Upper lobe of right lung (tissue), 1 donor: ENCODE measurements at regions not wholly inside any gene's neighbourhood (a gene's known extent, or its start where the extent isn't known, plus 50 kb on each side); places are given as distances from the start of the nearest gene placed in this dataset.
"Not testable (repeated sequence)": the region's sequence is repeated elsewhere in the genome, so short reads cannot be mapped to it uniquely, and the experiment has no call there.

Experiments
- ATAC-seq: fragments of 200-7000 bp; cut with Tn5 transposase; one replicate; pipeline ENCODE4 v1.9.1; 2020; ENCODE audit warnings: mild to moderate bottlenecking, moderate library complexity
- DNase-seq: peaks from one replicate; pipeline ENCODE4 v3.0.0-alpha.2; 2020
- H3K27ac ChIP-seq: fragments of 200-600 bp; one replicate; pipeline ENCODE4 v1.8.0; 2022
- H3K27me3 ChIP-seq: fragments of 200-600 bp; one replicate; pipeline ENCODE4 v1.8.0; 2022; ENCODE audit warnings: mild to moderate bottlenecking
- H3K36me3 ChIP-seq: fragments of 200-600 bp; one replicate; pipeline ENCODE4 v1.8.0; 2022
- H3K4me1 ChIP-seq: fragments of 200-600 bp; one replicate; pipeline ENCODE4 v1.8.0; 2022
- H3K4me3 ChIP-seq: fragments of 200-600 bp; one replicate; pipeline ENCODE4 v1.8.0; 2022; ENCODE audit warnings: mild to moderate bottlenecking
- H3K9me3 ChIP-seq: fragments of 200-600 bp; one replicate; pipeline ENCODE4 v1.8.0; 2022
- intact Hi-C: fragments of 100-400 bp; cut with DNase I; formaldehyde crosslinking; loops from one replicate; pipeline ENCODE4 v1.11.0; 2022
- TF ChIP-seq, protein P1 (sequence below): fragments of 200-600 bp; IDR thresholded peaks from one replicate; pipeline ENCODE4 v1.8.0; 2022; ENCODE audit warnings: antibody characterized with exemption
- donor health status: DM: no; HTN: yes; CAD: no; lungs with severe emphysema.

DNA sequence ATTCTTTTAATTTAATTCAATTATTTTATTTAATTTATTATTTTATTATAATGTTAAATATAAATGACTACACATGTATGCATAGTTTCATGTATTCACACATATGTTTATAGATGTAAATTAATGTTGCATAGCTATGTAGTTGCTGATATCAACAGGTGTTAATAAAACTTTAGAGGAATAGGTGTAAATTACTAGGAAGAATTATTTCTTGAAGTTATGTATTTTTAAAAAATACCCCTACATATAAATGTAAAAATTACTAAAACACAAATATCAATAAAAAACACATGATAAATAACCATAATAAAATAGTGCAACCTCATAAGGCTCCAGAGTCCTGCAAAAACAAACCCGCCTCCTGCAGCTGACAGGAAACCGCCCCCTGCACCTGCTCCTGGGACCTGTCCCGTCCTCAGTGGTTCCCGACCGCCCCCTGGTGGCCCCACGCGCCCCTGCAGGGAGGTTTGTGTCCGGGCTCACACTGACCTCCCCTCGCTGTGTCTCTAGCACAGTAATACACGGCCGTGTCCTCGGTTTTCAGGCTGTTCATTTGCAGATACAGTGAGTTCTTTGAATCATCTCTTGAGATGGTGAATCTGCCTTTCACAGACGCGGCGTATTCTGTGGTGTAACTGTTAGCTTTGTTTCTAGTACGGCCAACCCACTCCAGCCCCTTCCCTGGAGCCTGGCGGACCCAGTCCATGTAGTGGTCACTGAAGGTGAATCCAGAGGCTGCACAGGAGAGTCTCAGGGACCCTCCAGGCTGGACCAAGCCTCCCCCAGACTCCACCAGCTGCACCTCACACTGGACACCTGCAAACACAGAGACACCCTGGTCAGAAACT lies 1264.0 kb downstream of the TMEM121 start:
- H3K4me1 ChIP-seq = no peaks in the 10 kb centered on the region
- peaks cover 11% of the 10 kb centered on the region for H3K27me3 ChIP-seq
- H3K4me3 ChIP-seq = no peak overlapping the region
- no peaks in the 10 kb centered on the region for H3K9me3 ChIP-seq
- intact Hi-C loops = no loop called here
- no peaks in the 10 kb centered on the region for H3K36me3 ChIP-seq
- DNase-seq (peak; percentile 88), ATAC-seq (peak; percentile 73)
- no peak overlapping the region for H3K27ac ChIP-seq
- TF ChIP-seq, protein P1, sequence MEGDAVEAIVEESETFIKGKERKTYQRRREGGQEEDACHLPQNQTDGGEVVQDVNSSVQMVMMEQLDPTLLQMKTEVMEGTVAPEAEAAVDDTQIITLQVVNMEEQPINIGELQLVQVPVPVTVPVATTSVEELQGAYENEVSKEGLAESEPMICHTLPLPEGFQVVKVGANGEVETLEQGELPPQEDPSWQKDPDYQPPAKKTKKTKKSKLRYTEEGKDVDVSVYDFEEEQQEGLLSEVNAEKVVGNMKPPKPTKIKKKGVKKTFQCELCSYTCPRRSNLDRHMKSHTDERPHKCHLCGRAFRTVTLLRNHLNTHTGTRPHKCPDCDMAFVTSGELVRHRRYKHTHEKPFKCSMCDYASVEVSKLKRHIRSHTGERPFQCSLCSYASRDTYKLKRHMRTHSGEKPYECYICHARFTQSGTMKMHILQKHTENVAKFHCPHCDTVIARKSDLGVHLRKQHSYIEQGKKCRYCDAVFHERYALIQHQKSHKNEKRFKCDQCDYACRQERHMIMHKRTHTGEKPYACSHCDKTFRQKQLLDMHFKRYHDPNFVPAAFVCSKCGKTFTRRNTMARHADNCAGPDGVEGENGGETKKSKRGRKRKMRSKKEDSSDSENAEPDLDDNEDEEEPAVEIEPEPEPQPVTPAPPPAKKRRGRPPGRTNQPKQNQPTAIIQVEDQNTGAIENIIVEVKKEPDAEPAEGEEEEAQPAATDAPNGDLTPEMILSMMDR = peak; percentile 68

DNA sequence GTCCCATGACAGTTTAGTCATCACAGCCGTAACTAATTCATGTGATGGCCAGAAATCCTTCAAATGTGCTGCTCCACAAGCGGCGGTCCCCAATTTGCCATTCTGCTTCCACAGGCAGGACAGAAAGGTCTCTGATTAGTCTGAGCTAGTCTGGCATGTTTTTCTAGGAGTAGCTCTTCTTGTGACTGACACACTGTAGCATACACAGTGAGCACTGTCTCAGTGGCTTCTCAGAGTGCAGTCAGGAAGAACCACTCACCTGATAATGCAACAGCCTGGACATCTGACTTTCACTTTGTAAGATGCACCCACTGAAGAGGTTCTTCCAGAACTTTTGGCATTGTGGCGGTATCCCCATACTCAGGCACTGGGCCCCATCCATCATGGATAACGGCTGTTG lies 1266.2 kb downstream of the TMEM121 start:
- Histone ChIP-seq H3K4me1 (no peaks in the 10 kb centered on the region), H3K9me3 (no peaks in the 10 kb centered on the region), H3K27ac (no peak overlapping the region), H3K4me3 (no peak overlapping the region), H3K36me3 (no peaks in the 10 kb centered on the region), H3K27me3 (peaks cover 13% of the 10 kb centered on the region)
- intact Hi-C loops = no loop called here
- no peak for DNase-seq
- no peak for ATAC-seq
- TF ChIP-seq, protein P1 = no peak

DNA sequence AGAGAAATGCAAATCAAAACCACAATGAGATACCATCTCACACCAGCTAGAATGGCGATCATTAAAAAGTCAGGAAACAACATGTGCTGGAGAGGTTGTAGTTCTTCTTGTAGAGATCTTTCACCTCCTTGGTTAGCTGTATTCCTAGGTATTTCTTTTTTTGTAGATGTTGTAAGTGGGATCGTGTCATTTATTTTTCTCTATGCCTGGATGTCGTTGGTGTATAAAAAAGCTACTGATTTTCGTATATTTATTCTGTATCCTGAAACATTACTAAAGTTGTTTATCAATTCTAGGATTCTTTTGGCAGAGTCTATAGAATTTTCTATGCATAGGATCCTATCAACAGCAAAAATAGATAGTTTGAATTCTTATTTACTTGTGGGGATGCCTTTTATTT lies 1271.8 kb downstream of the TMEM121 start:
- H3K36me3 ChIP-seq, DNase-seq, ATAC-seq, H3K27ac ChIP-seq, H3K9me3 ChIP-seq, H3K4me1 ChIP-seq, H3K4me3 ChIP-seq, intact Hi-C loops: not testable (repeated sequence)
- H3K27me3 ChIP-seq = peaks cover 20% of the 10 kb centered on the region

DNA sequence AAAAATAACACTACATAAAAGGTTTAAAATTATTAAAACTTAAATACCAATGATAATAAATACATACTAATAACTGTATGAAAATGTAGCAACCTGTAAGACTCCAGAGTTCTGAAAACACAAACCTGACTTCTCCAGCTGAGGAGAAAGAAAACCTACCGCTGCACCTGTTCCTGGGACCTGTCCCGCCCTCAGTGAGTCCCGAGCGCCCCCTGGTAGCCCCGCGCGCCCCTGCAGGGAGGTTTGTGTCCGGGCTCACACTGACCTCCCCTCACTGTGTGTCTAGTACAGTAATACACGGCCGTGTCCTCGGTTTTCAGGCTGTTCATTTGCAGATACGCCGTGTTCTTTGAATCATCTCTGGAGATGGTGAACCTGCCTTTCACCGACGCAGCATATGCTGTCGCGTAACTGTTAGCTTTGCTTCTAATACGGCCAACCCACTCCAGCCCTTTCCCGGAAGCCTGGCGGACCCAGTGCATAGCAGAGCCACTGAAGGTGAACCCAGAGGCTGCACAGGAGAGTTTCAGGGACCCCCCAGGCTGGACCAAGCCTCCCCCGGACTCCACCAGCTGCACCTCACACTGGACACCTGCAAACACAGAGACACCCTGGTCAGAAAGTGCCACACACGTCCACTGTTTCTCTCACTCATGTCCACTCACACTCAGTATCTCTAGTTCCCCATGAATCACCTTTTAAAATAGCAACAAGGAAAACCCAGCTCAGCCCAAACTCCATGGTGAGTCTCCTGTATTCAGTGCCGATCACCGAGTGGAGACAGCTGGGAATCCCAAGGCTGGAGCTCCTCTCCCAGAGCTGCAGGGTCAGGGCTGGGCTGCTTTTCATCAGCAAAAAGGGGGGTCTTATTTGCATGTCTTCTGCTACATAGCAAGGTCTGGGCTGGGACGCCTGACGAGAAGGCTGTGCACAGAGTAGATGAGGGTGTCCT lies 1276.3 kb downstream of the TMEM121 start:
- intact Hi-C loops = no loop called here
- H3K9me3 ChIP-seq = no peaks in the 10 kb centered on the region
- no peak for ATAC-seq
- TF ChIP-seq, protein P1 = no peak
- peaks cover 18% of the 10 kb centered on the region for H3K27me3 ChIP-seq
- no peaks in the 10 kb centered on the region for H3K36me3 ChIP-seq
- no peaks in the 10 kb centered on the region for H3K4me1 ChIP-seq
- no peak overlapping the region for H3K27ac ChIP-seq
- H3K4me3 ChIP-seq = no peak overlapping the region
- DNase-seq = no peak

DNA sequence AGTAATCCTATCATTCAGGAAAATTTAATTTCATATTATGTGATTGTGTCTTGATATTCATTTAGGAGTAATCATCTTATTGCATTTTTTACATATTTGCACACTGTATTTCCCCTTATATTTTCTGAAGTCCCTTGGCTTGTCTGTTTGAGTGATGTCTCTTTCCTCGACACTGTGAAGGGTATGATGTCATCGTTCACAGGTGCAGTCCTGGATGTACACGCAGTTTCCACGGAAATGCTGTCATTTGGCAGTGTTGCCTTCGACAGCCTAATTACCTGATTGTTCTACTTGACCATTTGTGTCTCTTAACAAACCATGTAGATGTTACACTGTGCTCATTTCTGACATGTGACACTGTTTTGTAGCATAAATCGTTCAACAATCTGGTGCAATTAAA lies 1277.0 kb downstream of the TMEM121 start:
- ATAC-seq (no peak), DNase-seq (no peak)
- H3K9me3 ChIP-seq = no peaks in the 10 kb centered on the region
- H3K27me3 ChIP-seq = peaks cover 18% of the 10 kb centered on the region
- intact Hi-C loops = no loop called here
- no peaks in the 10 kb centered on the region for H3K4me1 ChIP-seq
- H3K36me3 ChIP-seq = no peaks in the 10 kb centered on the region
- TF ChIP-seq, protein P1 = no peak
- H3K27ac ChIP-seq = no peak overlapping the region
- H3K4me3 ChIP-seq = no peak overlapping the region

DNA sequence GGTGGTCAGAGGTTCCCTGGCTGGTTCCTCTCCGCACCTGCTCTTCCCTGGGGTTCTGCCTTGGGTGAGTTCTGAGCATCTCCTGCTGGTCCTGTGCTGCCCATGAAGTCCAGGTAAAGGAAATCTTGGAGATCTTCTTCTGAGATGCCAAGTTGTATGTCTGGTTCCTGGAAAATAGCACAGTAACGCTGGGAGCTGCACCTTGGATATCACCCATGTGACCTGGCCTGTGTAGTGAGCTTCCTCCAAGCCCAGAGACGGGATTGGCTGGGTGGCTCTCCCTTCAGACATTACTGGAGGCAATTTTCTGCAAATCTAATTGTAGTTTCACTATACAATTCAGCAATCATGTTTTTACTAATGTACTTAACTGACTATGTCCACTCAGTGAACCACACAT lies 1281.1 kb downstream of the TMEM121 start:
- DNase-seq (no peak), ATAC-seq (no peak)
- Histone ChIP-seq H3K27me3 (peaks cover 11% of the 10 kb centered on the region), H3K4me1 (no peaks in the 10 kb centered on the region), H3K27ac (no peak overlapping the region), H3K4me3 (no peak overlapping the region), H3K9me3 (no peaks in the 10 kb centered on the region), H3K36me3 (no peaks in the 10 kb centered on the region)
- intact Hi-C loops = no loop called here
- TF ChIP-seq, protein P1 = no peak
